Skeletal muscle tissue (tissue), 3 donors: ENCODE measurements at regions not wholly inside any gene's neighbourhood (a gene's known extent, or its start where the extent isn't known, plus 50 kb on each side); places are given as distances from the start of the nearest gene placed in this dataset.

Experiments used
- H3K27ac ChIP-seq: one replicate; pipeline ENCODE4 v1.7.0; 2013; ENCODE audit warnings: mild to moderate bottlenecking, low read depth, low read length, inconsistent platforms
- H3K27me3 ChIP-seq, 3 donors: one replicate each; pipeline ENCODE4 v1.7.0; 2013; ENCODE audit warnings: low read length in 3 of 3; ENCODE audit not compliant: control insufficient read depth in 3 of 3, insufficient read depth in 3 of 3
- H3K36me3 ChIP-seq, 3 donors: one replicate each; pipeline ENCODE4 v1.7.0; 2013; ENCODE audit warnings: low read length in 3 of 3; ENCODE audit not compliant: control insufficient read depth in 3 of 3, insufficient read depth in 3 of 3
- H3K4me1 ChIP-seq, 3 donors: one replicate each; pipeline ENCODE4 v1.7.0; 2013; ENCODE audit warnings: low read length in 3 of 3, mild to moderate bottlenecking in 3 of 3; ENCODE audit not compliant: control insufficient read depth in 3 of 3, insufficient read depth in 3 of 3
- H3K4me3 ChIP-seq, 3 donors: one replicate each; pipeline ENCODE4 v1.7.0; 2013; ENCODE audit warnings: low read length in 3 of 3
- H3K9ac ChIP-seq, 3 donors: one replicate each; pipeline ENCODE4 v1.7.0; 2013; ENCODE audit warnings: low read length in 3 of 3, mild to moderate bottlenecking in 3 of 3, moderate library complexity in 2 of 3, low read depth in 1 of 3
- H3K9me3 ChIP-seq, 3 donors: one replicate each; pipeline ENCODE4 v1.7.0; 2013; ENCODE audit warnings: low read length in 3 of 3; ENCODE audit not compliant: control insufficient read depth in 3 of 3
- donor health status: Osteomylitis.

GRCh38 chr6:40929176-40929575 is 109.8 kb downstream of the UNC5CL start:
- no peaks in the 10 kb centered on the region for H3K9me3 ChIP-seq
- peaks cover 12 to 25% (median 18%) of the 10 kb centered on the region in 3 donors for H3K4me1 ChIP-seq
- H3K9ac ChIP-seq, result no peak overlapping the region
- H3K27ac ChIP-seq, result peak overlapping the region; percentile 31
- no peaks in the 10 kb centered on the region for H3K36me3 ChIP-seq
- H3K27me3 ChIP-seq, result no peaks in the 10 kb centered on the region
- no peak overlapping the region for H3K4me3 ChIP-seq

GRCh38 chr6:40928763-40929162 is 110.3 kb downstream of the UNC5CL start:
- Histone ChIP-seq H3K27me3 (no peaks in the 10 kb centered on the region), H3K9me3 (no peaks in the 10 kb centered on the region), H3K4me1 (peaks cover 12 to 25% (median 18%) of the 10 kb centered on the region in 3 donors), H3K27ac (peak overlapping the region; percentile 31), H3K4me3 (no peak overlapping the region), H3K9ac (no peak overlapping the region), H3K36me3 (no peaks in the 10 kb centered on the region)

- Histone ChIP-seq H3K27me3 (no peaks in the 10 kb centered on the region), H3K4me3 (no peak overlapping the region), H3K27ac (peak overlapping the region; percentile 31), H3K9ac (no peak overlapping the region), H3K4me1 (peaks cover 12 to 25% (median 18%) of the 10 kb centered on the region in 3 donors), H3K36me3 (no peaks in the 10 kb centered on the region), H3K9me3 (no peaks in the 10 kb centered on the region)
These were observed 110.7 kb downstream of the UNC5CL start for GRCh38 chr6:40928307-40928706.

GRCh38 chr6:40925341-40925740 is 113.7 kb downstream of the UNC5CL start:
- Histone ChIP-seq H3K4me3 (no peak overlapping the region), H3K4me1 (peaks cover 12 to 20% (median 13%) of the 10 kb centered on the region in 3 donors), H3K27me3 (no peaks in the 10 kb centered on the region), H3K9me3 (no peaks in the 10 kb centered on the region), H3K9ac (no peak overlapping the region), H3K36me3 (no peaks in the 10 kb centered on the region), H3K27ac (no peak overlapping the region)

- no peaks in the 10 kb centered on the region for H3K27me3 ChIP-seq
- no peak overlapping the region for H3K27ac ChIP-seq
- H3K9me3 ChIP-seq, result no peaks in the 10 kb centered on the region
- no peaks in the 10 kb centered on the region for H3K36me3 ChIP-seq
- no peak overlapping the region for H3K4me3 ChIP-seq
- no peak overlapping the region for H3K9ac ChIP-seq
- H3K4me1 ChIP-seq, result peaks cover 11 to 20% (median 12%) of the 10 kb centered on the region in 3 donors
These were observed 114.2 kb downstream of the UNC5CL start for GRCh38 chr6:40924839-40925238.

GRCh38 chr6:40923880-40924279 is 115.1 kb downstream of the UNC5CL start:
- Histone ChIP-seq H3K27me3 (no peaks in the 10 kb centered on the region), H3K27ac (no peak overlapping the region), H3K4me3 (no peak overlapping the region), H3K9me3 (no peaks in the 10 kb centered on the region), H3K36me3 (no peaks in the 10 kb centered on the region), H3K4me1 (peaks cover 7 to 15% (median 10%) of the 10 kb centered on the region in 3 donors), H3K9ac (no peak overlapping the region)

GRCh38 chr6:40923326-40923725 is 115.7 kb downstream of the UNC5CL start:
- Histone ChIP-seq H3K27me3 (no peaks in the 10 kb centered on the region), H3K4me1 (peaks cover 5 to 9% (median 5%) of the 10 kb centered on the region in 3 donors), H3K4me3 (no peak overlapping the region), H3K9ac (no peak overlapping the region), H3K9me3 (no peaks in the 10 kb centered on the region), H3K27ac (no peak overlapping the region), H3K36me3 (no peaks in the 10 kb centered on the region)

GRCh38 chr6:40922281-40922680 is 116.7 kb downstream of the UNC5CL start:
- H3K27ac ChIP-seq, result no peak overlapping the region
- H3K4me1 ChIP-seq, result peaks cover 0 to 2% (median 2%) of the 10 kb centered on the region in 3 donors
- no peaks in the 10 kb centered on the region for H3K27me3 ChIP-seq
- H3K9ac ChIP-seq, result no peak overlapping the region
- H3K4me3 ChIP-seq, result no peak overlapping the region
- H3K36me3 ChIP-seq, result no peaks in the 10 kb centered on the region
- H3K9me3 ChIP-seq, result no peaks in the 10 kb centered on the region

- Histone ChIP-seq H3K4me1 (peaks cover 0 to 2% (median 0%) of the 10 kb centered on the region in 3 donors), H3K27ac (no peak overlapping the region), H3K9ac (no peak overlapping the region), H3K4me3 (no peak overlapping the region), H3K9me3 (no peaks in the 10 kb centered on the region), H3K36me3 (no peaks in the 10 kb centered on the region), H3K27me3 (no peaks in the 10 kb centered on the region)
These were observed 120.9 kb downstream of the UNC5CL start for GRCh38 chr6:40918040-40918651.

- no peaks in the 10 kb centered on the region for H3K36me3 ChIP-seq
These were observed 121.4 kb downstream of the UNC5CL start for GRCh38 chr6:40917603-40918002.

More at GRCh38 chr6:40917603-40918002, 121.4 kb downstream of the UNC5CL start:
- Histone ChIP-seq H3K27ac (no peak overlapping the region), H3K4me1 (peaks cover 0 to 2% (median 0%) of the 10 kb centered on the region in 3 donors), H3K27me3 (no peaks in the 10 kb centered on the region), H3K9me3 (no peaks in the 10 kb centered on the region), H3K4me3 (no peak overlapping the region), H3K9ac (no peak overlapping the region)
